HUES64 (cell line): ENCODE measurements at regions not wholly inside any gene's neighbourhood (a gene's known extent, or its start where the extent isn't known, plus 50 kb on each side); places are given as distances from the start of the nearest gene placed in this dataset.

ENCODE experiments used
- H3K27ac ChIP-seq: 2 replicates; pipeline ENCODE4 v1.7.0; 2013; ENCODE audit warnings: low read depth, low read length, inconsistent platforms
- H3K27me3 ChIP-seq: 2 replicates; pipeline ENCODE4 v1.6.1; 2013; ENCODE audit warnings: mild to moderate bottlenecking, low read length; ENCODE audit not compliant: insufficient read depth
- H3K36me3 ChIP-seq: 2 replicates; pipeline ENCODE4 v1.6.1; 2013; ENCODE audit warnings: mild to moderate bottlenecking, low read length; ENCODE audit not compliant: insufficient read depth
- H3K4me1 ChIP-seq: 2 replicates; pipeline ENCODE4 v1.6.1; 2013; ENCODE audit warnings: mild to moderate bottlenecking, low read length, moderate library complexity; ENCODE audit not compliant: insufficient read depth
- H3K4me3 ChIP-seq: 2 replicates; pipeline ENCODE4 v1.5.1; 2013; ENCODE audit warnings: mild to moderate bottlenecking, low read length, moderate library complexity
- H3K9ac ChIP-seq: 2 replicates; pipeline ENCODE4 v1.6.1; 2013; ENCODE audit warnings: mild to moderate bottlenecking, low read depth, low read length
- H3K9me3 ChIP-seq: 2 replicates; pipeline ENCODE4 v1.6.1; 2013; ENCODE audit warnings: low read depth, low read length; ENCODE audit not compliant: insufficient read depth
- WGBS: fragments of 150-250, 120-280 bp; methylation state at CpG from one replicate; pipeline ENCODE4 v1.1.7; 2013; ENCODE audit warnings: missing lambda C conversion rate; 5-methylcytosine and 5-hydroxymethylcytosine counted together

GRCh38 chr10:36491926-36492325, 633.5 kb upstream of the ANKRD30A start:
- H3K9me3 ChIP-seq: no peaks in the 10 kb centered on the region
- H3K27me3 ChIP-seq: no peaks in the 10 kb centered on the region
- WGBS: no CpG with 5 or more reads among the region's 1 CpG
- no peaks in the 10 kb centered on the region for H3K4me1 ChIP-seq
- no peaks in the 10 kb centered on the region for H3K36me3 ChIP-seq
- H3K4me3 ChIP-seq: no peak overlapping the region
- H3K27ac ChIP-seq: no peak overlapping the region
- H3K9ac ChIP-seq: no peak overlapping the region

GRCh38 chr10:36489611-36490228, 635.7 kb upstream of the ANKRD30A start:
- no peak overlapping the region for H3K9ac ChIP-seq
- H3K27me3 ChIP-seq: no peaks in the 10 kb centered on the region
- H3K9me3 ChIP-seq: no peaks in the 10 kb centered on the region
- no peak overlapping the region for H3K27ac ChIP-seq
- no peak overlapping the region for H3K4me3 ChIP-seq
- H3K4me1 ChIP-seq: no peaks in the 10 kb centered on the region
- WGBS: 97% methylated on average over 5 of the region's 5 CpGs
- no peaks in the 10 kb centered on the region for H3K36me3 ChIP-seq

GRCh38 chr10:36489181-36489580, 636.2 kb upstream of the ANKRD30A start:
- Histone ChIP-seq H3K9ac (no peak overlapping the region), H3K27ac (no peak overlapping the region), H3K36me3 (no peaks in the 10 kb centered on the region), H3K9me3 (no peaks in the 10 kb centered on the region), H3K4me1 (0 out of 2 replicates have a peak, but pooled peaks cover 2% of the 10 kb centered on the region), H3K4me3 (no peak overlapping the region), H3K27me3 (no peaks in the 10 kb centered on the region)
- WGBS: 96% methylated on average over 7 of the region's 7 CpGs

GRCh38 chr10:36488579-36488978, 636.8 kb upstream of the ANKRD30A start:
- no peak overlapping the region for H3K4me3 ChIP-seq
- H3K9me3 ChIP-seq: no peaks in the 10 kb centered on the region
- 100% methylated on average over 3 of the region's 4 CpGs for WGBS
- H3K9ac ChIP-seq: no peak overlapping the region
- no peaks in the 10 kb centered on the region for H3K27me3 ChIP-seq
- H3K4me1 ChIP-seq: 0 out of 2 replicates have a peak, but pooled peaks cover 6% of the 10 kb centered on the region
- no peak overlapping the region for H3K27ac ChIP-seq
- H3K36me3 ChIP-seq: no peaks in the 10 kb centered on the region

GRCh38 chr10:36479073-36479472, 646.3 kb upstream of the ANKRD30A start:
- Histone ChIP-seq H3K9ac (no peak overlapping the region), H3K27me3 (no peaks in the 10 kb centered on the region), H3K36me3 (no peaks in the 10 kb centered on the region), H3K27ac (no peak overlapping the region), H3K9me3 (no peaks in the 10 kb centered on the region), H3K4me1 (0 out of 2 replicates have a peak, but pooled peaks cover 3% of the 10 kb centered on the region), H3K4me3 (no peak overlapping the region)

GRCh38 chr10:36476399-36476798, 649.0 kb upstream of the ANKRD30A start:
- H3K4me3 ChIP-seq: no peak overlapping the region
- no peak overlapping the region for H3K9ac ChIP-seq
- H3K36me3 ChIP-seq: no peaks in the 10 kb centered on the region
- H3K9me3 ChIP-seq: no peaks in the 10 kb centered on the region
- WGBS: 97% methylated on average over 4 of the region's 5 CpGs
- no peak overlapping the region for H3K27ac ChIP-seq
- H3K27me3 ChIP-seq: no peaks in the 10 kb centered on the region
- no peaks in the 10 kb centered on the region for H3K4me1 ChIP-seq

GRCh38 chr10:36475746-36476145, 649.7 kb upstream of the ANKRD30A start:
- 100% methylated on average over 1 of the region's 1 CpG for WGBS
- no peaks in the 10 kb centered on the region for H3K4me1 ChIP-seq

GRCh38 chr10:36474456-36474855, 650.9 kb upstream of the ANKRD30A start:
- H3K4me3 ChIP-seq: no peak overlapping the region

More at GRCh38 chr10:36475746-36476145, 649.7 kb upstream of the ANKRD30A start:
- Histone ChIP-seq H3K9ac (no peak overlapping the region), H3K9me3 (no peaks in the 10 kb centered on the region), H3K27ac (no peak overlapping the region), H3K4me3 (no peak overlapping the region), H3K36me3 (no peaks in the 10 kb centered on the region), H3K27me3 (no peaks in the 10 kb centered on the region)

GRCh38 chr10:36473122-36473521, 652.3 kb upstream of the ANKRD30A start:
- WGBS: no CpG with 5 or more reads among the region's 4 CpGs
- Histone ChIP-seq H3K36me3 (no peaks in the 10 kb centered on the region), H3K4me3 (no peak overlapping the region)

More at GRCh38 chr10:36474456-36474855, 650.9 kb upstream of the ANKRD30A start:
- WGBS: 85% methylated on average over 2 of the region's 2 CpGs
- H3K36me3 ChIP-seq: no peaks in the 10 kb centered on the region
- H3K4me1 ChIP-seq: no peaks in the 10 kb centered on the region
- no peak overlapping the region for H3K9ac ChIP-seq
- H3K9me3 ChIP-seq: no peaks in the 10 kb centered on the region
- no peak overlapping the region for H3K27ac ChIP-seq
- no peaks in the 10 kb centered on the region for H3K27me3 ChIP-seq

GRCh38 chr10:36469585-36469984, 655.8 kb upstream of the ANKRD30A start:
- Histone ChIP-seq H3K4me3 (no peak overlapping the region), H3K36me3 (no peaks in the 10 kb centered on the region), H3K4me1 (no peaks in the 10 kb centered on the region), H3K27me3 (no peaks in the 10 kb centered on the region), H3K9ac (no peak overlapping the region), H3K27ac (no peak overlapping the region), H3K9me3 (no peaks in the 10 kb centered on the region)
- WGBS: 100% methylated on average over 2 of the region's 2 CpGs

More at GRCh38 chr10:36473122-36473521, 652.3 kb upstream of the ANKRD30A start:
- Histone ChIP-seq H3K4me1 (no peaks in the 10 kb centered on the region), H3K9me3 (no peaks in the 10 kb centered on the region), H3K27me3 (no peaks in the 10 kb centered on the region), H3K27ac (no peak overlapping the region), H3K9ac (no peak overlapping the region)

GRCh38 chr10:36468620-36469019, 656.8 kb upstream of the ANKRD30A start:
- 90% methylated on average over 1 of the region's 3 CpGs for WGBS
- Histone ChIP-seq H3K36me3 (no peaks in the 10 kb centered on the region), H3K27me3 (no peaks in the 10 kb centered on the region), H3K27ac (no peak overlapping the region), H3K4me3 (no peak overlapping the region), H3K4me1 (no peaks in the 10 kb centered on the region), H3K9me3 (no peaks in the 10 kb centered on the region), H3K9ac (no peak overlapping the region)
